Mucosa of stomach (tissue), 1 donor: ENCODE measurements at regions not wholly inside any gene's neighbourhood (a gene's known extent, or its start where the extent isn't known, plus 50 kb on each side); places are given as distances from the start of the nearest gene placed in this dataset.

Experiments used
- H3K27me3 ChIP-seq: one replicate; pipeline ENCODE4 v1.7.0; 2013; ENCODE audit warnings: mild to moderate bottlenecking, low read length; ENCODE audit not compliant: control insufficient read depth, insufficient read depth
- H3K36me3 ChIP-seq: one replicate; pipeline ENCODE4 v1.7.0; 2013; ENCODE audit warnings: low read length; ENCODE audit not compliant: control insufficient read depth, insufficient read depth
- H3K4me1 ChIP-seq: one replicate; pipeline ENCODE4 v1.7.0; 2013; ENCODE audit warnings: mild to moderate bottlenecking, low read length; ENCODE audit not compliant: control insufficient read depth, insufficient read depth
- H3K4me3 ChIP-seq: one replicate; pipeline ENCODE4 v1.7.0; 2013; ENCODE audit warnings: low read length
- H3K9ac ChIP-seq: one replicate; pipeline ENCODE4 v1.7.0; 2013; ENCODE audit warnings: mild to moderate bottlenecking, low read length, moderate library complexity
- H3K9me3 ChIP-seq: one replicate; pipeline ENCODE4 v1.7.0; 2013; ENCODE audit warnings: mild to moderate bottlenecking, low read length, moderate library complexity; ENCODE audit not compliant: control insufficient read depth
- donor health status: Pancreatic carcinoma.

- Histone ChIP-seq H3K27me3 (no peaks in the 10 kb centered on the region), H3K4me3 (no peak overlapping the region), H3K9ac (no peak overlapping the region), H3K36me3 (no peaks in the 10 kb centered on the region), H3K4me1 (peaks cover 10% of the 10 kb centered on the region), H3K9me3 (no peaks in the 10 kb centered on the region)
These were observed 187.8 kb downstream of the SNX19 start for GRCh38 chr11:130728185-130729180.

- Histone ChIP-seq H3K4me1 (peaks cover 10% of the 10 kb centered on the region), H3K9ac (no peak overlapping the region)
These were observed 187.1 kb downstream of the SNX19 start for GRCh38 chr11:130729193-130729592.

GRCh38 chr11:130729678-130730300, 186.5 kb downstream of the SNX19 start:
- H3K4me3 ChIP-seq: no peak overlapping the region

More at GRCh38 chr11:130729193-130729592, 187.1 kb downstream of the SNX19 start:
- Histone ChIP-seq H3K36me3 (no peaks in the 10 kb centered on the region), H3K27me3 (no peaks in the 10 kb centered on the region), H3K4me3 (no peak overlapping the region), H3K9me3 (no peaks in the 10 kb centered on the region)

GRCh38 chr11:130731401-130731800, 184.9 kb downstream of the SNX19 start:
- H3K27me3 ChIP-seq: no peaks in the 10 kb centered on the region
- H3K36me3 ChIP-seq: no peaks in the 10 kb centered on the region
- H3K9me3 ChIP-seq: no peaks in the 10 kb centered on the region
- H3K4me3 ChIP-seq: no peak overlapping the region
- no peak overlapping the region for H3K9ac ChIP-seq
- no peaks in the 10 kb centered on the region for H3K4me1 ChIP-seq

More at GRCh38 chr11:130729678-130730300, 186.5 kb downstream of the SNX19 start:
- no peaks in the 10 kb centered on the region for H3K9me3 ChIP-seq
- no peaks in the 10 kb centered on the region for H3K36me3 ChIP-seq
- peaks cover 10% of the 10 kb centered on the region for H3K4me1 ChIP-seq
- no peak overlapping the region for H3K9ac ChIP-seq
- H3K27me3 ChIP-seq: no peaks in the 10 kb centered on the region

- Histone ChIP-seq H3K27me3 (no peaks in the 10 kb centered on the region), H3K9me3 (no peaks in the 10 kb centered on the region), H3K4me3 (no peak overlapping the region), H3K4me1 (no peaks in the 10 kb centered on the region), H3K36me3 (no peaks in the 10 kb centered on the region), H3K9ac (no peak overlapping the region)
These were observed 183.8 kb downstream of the SNX19 start for GRCh38 chr11:130732476-130732875.

GRCh38 chr11:130737041-130737830, 179.0 kb downstream of the SNX19 start:
- no peaks in the 10 kb centered on the region for H3K36me3 ChIP-seq
- H3K4me1 ChIP-seq: peaks cover 9% of the 10 kb centered on the region
- H3K27me3 ChIP-seq: no peaks in the 10 kb centered on the region
- H3K9me3 ChIP-seq: peaks cover 4% of the 10 kb centered on the region
- no peak overlapping the region for H3K9ac ChIP-seq
- no peak overlapping the region for H3K4me3 ChIP-seq

- peaks cover 9% of the 10 kb centered on the region for H3K4me1 ChIP-seq
- H3K4me3 ChIP-seq: no peak overlapping the region
- peaks cover 4% of the 10 kb centered on the region for H3K9me3 ChIP-seq
- H3K27me3 ChIP-seq: no peaks in the 10 kb centered on the region
- no peaks in the 10 kb centered on the region for H3K36me3 ChIP-seq
- no peak overlapping the region for H3K9ac ChIP-seq
These were observed 178.3 kb downstream of the SNX19 start for GRCh38 chr11:130737866-130738431.

- Histone ChIP-seq H3K36me3 (no peaks in the 10 kb centered on the region), H3K9ac (no peak overlapping the region), H3K27me3 (no peaks in the 10 kb centered on the region), H3K4me1 (peaks cover 9% of the 10 kb centered on the region), H3K9me3 (peaks cover 4% of the 10 kb centered on the region), H3K4me3 (no peak overlapping the region)
These were observed 177.7 kb downstream of the SNX19 start for GRCh38 chr11:130738611-130739010.

GRCh38 chr11:130740819-130741218, 175.5 kb downstream of the SNX19 start:
- Histone ChIP-seq H3K4me1 (peaks cover 9% of the 10 kb centered on the region), H3K27me3 (no peaks in the 10 kb centered on the region), H3K9ac (no peak overlapping the region), H3K36me3 (no peaks in the 10 kb centered on the region), H3K4me3 (no peak overlapping the region), H3K9me3 (peaks cover 4% of the 10 kb centered on the region)

GRCh38 chr11:130744794-130745193, 171.5 kb downstream of the SNX19 start:
- Histone ChIP-seq H3K4me1 (peaks cover 12% of the 10 kb centered on the region), H3K36me3 (no peaks in the 10 kb centered on the region), H3K9ac (no peak overlapping the region), H3K27me3 (no peaks in the 10 kb centered on the region), H3K9me3 (peaks cover 4% of the 10 kb centered on the region), H3K4me3 (no peak overlapping the region)

GRCh38 chr11:130749216-130749615, 167.1 kb downstream of the SNX19 start:
- no peak overlapping the region for H3K4me3 ChIP-seq
- H3K9ac ChIP-seq: peak overlapping the region; percentile 14
- no peaks in the 10 kb centered on the region for H3K9me3 ChIP-seq
- peaks cover 12% of the 10 kb centered on the region for H3K4me1 ChIP-seq
- H3K27me3 ChIP-seq: no peaks in the 10 kb centered on the region
- H3K36me3 ChIP-seq: no peaks in the 10 kb centered on the region
